GM12874 (cell line): ENCODE measurements at regions not wholly inside any gene's neighbourhood (a gene's known extent, or its start where the extent isn't known, plus 50 kb on each side); places are given as distances from the start of the nearest gene placed in this dataset.

Source experiments
- TF ChIP-seq, protein P1 (sequence below): IDR thresholded peaks from 2 replicates; pipeline ENCODE4 v1.5.1; 2011; ENCODE audit warnings: low read depth, mild to moderate bottlenecking, control low read depth, low read length, moderate library complexity; ENCODE audit not compliant: insufficient read depth

- TF ChIP-seq, protein P1, sequence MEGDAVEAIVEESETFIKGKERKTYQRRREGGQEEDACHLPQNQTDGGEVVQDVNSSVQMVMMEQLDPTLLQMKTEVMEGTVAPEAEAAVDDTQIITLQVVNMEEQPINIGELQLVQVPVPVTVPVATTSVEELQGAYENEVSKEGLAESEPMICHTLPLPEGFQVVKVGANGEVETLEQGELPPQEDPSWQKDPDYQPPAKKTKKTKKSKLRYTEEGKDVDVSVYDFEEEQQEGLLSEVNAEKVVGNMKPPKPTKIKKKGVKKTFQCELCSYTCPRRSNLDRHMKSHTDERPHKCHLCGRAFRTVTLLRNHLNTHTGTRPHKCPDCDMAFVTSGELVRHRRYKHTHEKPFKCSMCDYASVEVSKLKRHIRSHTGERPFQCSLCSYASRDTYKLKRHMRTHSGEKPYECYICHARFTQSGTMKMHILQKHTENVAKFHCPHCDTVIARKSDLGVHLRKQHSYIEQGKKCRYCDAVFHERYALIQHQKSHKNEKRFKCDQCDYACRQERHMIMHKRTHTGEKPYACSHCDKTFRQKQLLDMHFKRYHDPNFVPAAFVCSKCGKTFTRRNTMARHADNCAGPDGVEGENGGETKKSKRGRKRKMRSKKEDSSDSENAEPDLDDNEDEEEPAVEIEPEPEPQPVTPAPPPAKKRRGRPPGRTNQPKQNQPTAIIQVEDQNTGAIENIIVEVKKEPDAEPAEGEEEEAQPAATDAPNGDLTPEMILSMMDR, result no peak
These were observed 94.6 kb upstream of the RPS6KA3 start for GRCh38 chrX:20361081-20361889.

- TF ChIP-seq, protein P1, result no peak
These were observed 88.5 kb upstream of the RPS6KA3 start for GRCh38 chrX:20355187-20355586.

DNA sequence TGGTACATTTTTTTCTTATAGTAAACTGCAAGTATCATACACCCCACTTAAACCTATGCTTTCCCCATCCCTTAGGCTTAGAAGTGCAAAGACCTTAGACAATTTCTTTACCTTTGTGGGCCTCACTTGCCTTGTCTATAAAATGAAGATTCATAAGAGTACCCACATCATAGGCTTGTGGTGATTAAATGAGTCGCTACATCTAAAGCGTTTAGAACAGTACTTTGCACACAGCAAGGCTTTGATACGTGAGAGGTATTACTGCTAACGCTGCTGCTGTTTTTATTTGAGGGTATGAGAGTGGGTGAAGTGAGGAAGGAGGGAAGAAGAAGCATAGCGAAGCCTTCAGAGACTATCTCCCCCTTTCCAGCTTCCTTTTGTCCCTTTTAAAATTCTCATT, 87.8 kb upstream of the RPS6KA3 start:
- TF ChIP-seq, protein P1, result no peak

- TF ChIP-seq, protein P1, result no peak
These were observed 86.2 kb upstream of the RPS6KA3 start for GRCh38 chrX:20352935-20353336.

GRCh38 chrX:20352504-20352903, 85.8 kb upstream of the RPS6KA3 start:
- TF ChIP-seq, protein P1, result no peak

DNA sequence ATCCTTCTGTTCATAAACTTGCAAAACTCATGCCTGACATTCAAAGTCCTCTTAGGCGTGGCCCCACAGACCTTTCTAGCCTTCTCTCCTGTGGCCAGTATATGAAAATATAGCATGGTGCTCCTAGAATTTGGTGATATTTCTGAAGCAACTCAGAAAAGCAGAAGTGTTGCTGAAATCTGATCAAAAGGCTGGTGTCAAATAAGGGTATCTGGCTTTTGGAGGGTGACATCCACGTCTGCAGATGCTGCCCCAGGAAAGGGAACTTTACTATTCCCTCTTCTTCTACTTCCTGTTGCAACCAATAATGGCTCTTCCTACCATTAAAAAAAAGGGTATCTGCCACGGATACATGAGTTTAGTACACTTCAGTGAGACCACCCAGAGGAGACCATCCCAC, 83.9 kb upstream of the RPS6KA3 start:
- TF ChIP-seq, protein P1, result no peak

GRCh38 chrX:20348139-20348538, 81.4 kb upstream of the RPS6KA3 start:
- TF ChIP-seq, protein P1, result no peak

GRCh38 chrX:20347481-20347880, 80.8 kb upstream of the RPS6KA3 start:
- TF ChIP-seq, protein P1, result no peak
